ENCODE measurements at regions not wholly inside any gene's neighbourhood (a gene's known extent, or its start where the extent isn't known, plus 50 kb on each side); places are given as distances from the start of the nearest gene placed in this dataset.

DNA sequence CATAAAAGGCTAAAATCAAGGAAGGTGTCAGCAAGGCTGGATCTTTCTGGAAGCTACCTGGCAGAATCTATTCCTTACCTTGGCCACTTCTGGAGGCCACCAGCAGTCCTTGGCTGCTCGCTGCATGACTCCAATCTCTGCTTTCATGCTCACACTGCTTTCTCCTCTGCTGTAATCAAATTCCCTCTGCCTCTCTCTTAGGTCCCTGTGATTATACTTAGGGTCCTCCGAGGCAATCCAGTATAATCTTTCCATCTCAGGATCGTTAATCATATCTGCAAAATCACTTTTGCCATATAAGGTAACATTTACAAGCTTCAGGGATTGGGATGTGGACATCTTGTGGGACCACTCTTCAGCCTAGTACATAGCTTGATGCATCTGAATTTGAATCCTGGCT is 110.7 kb upstream of the IVNS1ABP start:
- TF ChIP-seq RAD21 (IDR thresholded peaks at IDR 0.05; ENCODE audit: low read length), result no peak
- TF ChIP-seq, protein P1, sequence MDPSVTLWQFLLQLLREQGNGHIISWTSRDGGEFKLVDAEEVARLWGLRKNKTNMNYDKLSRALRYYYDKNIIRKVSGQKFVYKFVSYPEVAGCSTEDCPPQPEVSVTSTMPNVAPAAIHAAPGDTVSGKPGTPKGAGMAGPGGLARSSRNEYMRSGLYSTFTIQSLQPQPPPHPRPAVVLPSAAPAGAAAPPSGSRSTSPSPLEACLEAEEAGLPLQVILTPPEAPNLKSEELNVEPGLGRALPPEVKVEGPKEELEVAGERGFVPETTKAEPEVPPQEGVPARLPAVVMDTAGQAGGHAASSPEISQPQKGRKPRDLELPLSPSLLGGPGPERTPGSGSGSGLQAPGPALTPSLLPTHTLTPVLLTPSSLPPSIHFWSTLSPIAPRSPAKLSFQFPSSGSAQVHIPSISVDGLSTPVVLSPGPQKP (IDR thresholded peaks at IDR 0.05; ENCODE audit: borderline replicate concordance, low read depth, low read length), result no peak
- TF ChIP-seq, protein P2, sequence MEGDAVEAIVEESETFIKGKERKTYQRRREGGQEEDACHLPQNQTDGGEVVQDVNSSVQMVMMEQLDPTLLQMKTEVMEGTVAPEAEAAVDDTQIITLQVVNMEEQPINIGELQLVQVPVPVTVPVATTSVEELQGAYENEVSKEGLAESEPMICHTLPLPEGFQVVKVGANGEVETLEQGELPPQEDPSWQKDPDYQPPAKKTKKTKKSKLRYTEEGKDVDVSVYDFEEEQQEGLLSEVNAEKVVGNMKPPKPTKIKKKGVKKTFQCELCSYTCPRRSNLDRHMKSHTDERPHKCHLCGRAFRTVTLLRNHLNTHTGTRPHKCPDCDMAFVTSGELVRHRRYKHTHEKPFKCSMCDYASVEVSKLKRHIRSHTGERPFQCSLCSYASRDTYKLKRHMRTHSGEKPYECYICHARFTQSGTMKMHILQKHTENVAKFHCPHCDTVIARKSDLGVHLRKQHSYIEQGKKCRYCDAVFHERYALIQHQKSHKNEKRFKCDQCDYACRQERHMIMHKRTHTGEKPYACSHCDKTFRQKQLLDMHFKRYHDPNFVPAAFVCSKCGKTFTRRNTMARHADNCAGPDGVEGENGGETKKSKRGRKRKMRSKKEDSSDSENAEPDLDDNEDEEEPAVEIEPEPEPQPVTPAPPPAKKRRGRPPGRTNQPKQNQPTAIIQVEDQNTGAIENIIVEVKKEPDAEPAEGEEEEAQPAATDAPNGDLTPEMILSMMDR (conservative IDR thresholded peaks at IDR 0.05; ENCODE audit: low read depth, low read length), result no peak
- no peak for TF ChIP-seq CEBPB (IDR thresholded peaks at IDR 0.05; ENCODE audit: low read depth, low read length)
- no peak for TF ChIP-seq FOS (IDR thresholded peaks at IDR 0.05; ENCODE audit: low read depth, low read length)
- TF ChIP-seq, protein P3, sequence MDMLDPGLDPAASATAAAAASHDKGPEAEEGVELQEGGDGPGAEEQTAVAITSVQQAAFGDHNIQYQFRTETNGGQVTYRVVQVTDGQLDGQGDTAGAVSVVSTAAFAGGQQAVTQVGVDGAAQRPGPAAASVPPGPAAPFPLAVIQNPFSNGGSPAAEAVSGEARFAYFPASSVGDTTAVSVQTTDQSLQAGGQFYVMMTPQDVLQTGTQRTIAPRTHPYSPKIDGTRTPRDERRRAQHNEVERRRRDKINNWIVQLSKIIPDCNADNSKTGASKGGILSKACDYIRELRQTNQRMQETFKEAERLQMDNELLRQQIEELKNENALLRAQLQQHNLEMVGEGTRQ (IDR thresholded peaks at IDR 0.05; ENCODE audit: low read depth, low read length), result no peak
- TF ChIP-seq RCOR1 (IDR thresholded peaks at IDR 0.05; ENCODE audit: insufficient replicate concordance, low read length), result no peak
- no peak for TF ChIP-seq CHD1 (IDR thresholded peaks at IDR 0.05; ENCODE audit: low read depth, low read length)
- no peak for TF ChIP-seq POLR2A (IDR thresholded peaks at IDR 0.05; ENCODE audit: low read depth, low read length)
- no peak for TF ChIP-seq NFE2L2 (IDR thresholded peaks at IDR 0.05; ENCODE audit: low read depth, low read length)
- TF ChIP-seq RFX5 (IDR thresholded peaks at IDR 0.05; ENCODE audit: low read depth, low read length), result no peak
- TF ChIP-seq MAZ (IDR thresholded peaks at IDR 0.05; ENCODE audit: borderline replicate concordance, low read depth, low read length), result no peak

Data from IMR-90 (cell line).